ENCODE measurements at regions not wholly inside any gene's neighbourhood (a gene's known extent, or its start where the extent isn't known, plus 50 kb on each side); places are given as distances from the start of the nearest gene placed in this dataset.

DNA sequence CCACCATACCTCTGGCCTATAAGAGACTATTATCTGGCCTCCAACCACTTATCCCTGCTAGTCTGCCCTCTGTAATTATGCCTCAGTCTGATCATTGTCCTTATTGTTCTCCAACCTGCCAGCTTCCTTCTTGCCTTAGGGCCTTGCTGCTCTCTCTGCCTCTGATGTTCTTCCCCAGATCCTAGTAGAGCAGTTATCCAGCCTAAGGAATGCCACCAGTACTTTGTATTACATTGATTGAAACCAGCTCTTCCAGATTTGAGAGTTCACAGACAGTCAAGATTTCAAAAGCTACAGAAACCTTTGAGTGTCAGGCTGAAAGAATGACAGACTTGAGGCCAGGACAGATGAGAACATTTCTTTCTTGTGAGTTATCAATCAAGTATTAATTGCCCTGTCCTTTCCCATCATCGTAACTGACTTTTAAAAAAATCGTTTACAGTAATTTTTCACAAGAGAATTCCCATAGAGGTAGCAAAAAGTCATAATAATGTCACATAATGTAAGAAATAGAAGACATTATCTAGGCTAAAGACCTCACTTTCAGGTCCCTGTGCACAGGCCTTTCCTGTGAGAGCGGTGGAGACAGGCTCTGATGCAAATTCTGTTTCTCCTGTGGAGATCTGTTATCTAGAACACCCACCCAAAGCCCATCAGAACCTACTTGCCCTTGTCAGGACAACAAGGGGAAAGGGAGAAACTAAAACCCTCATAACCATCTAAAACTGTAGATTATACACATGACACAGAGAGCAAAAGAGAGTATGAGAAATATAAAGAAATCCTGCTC lies 64.1 kb upstream of the GUCY1A1 start:
- Histone ChIP-seq H3K36me3 (ENCODE audit: insufficient read depth, low read length) (no peaks in the 10 kb centered on the region), H3K79me2 (ENCODE audit: insufficient read depth, low read length) (no peaks in the 10 kb centered on the region), H3K9me3 (ENCODE audit: low read depth, low read length) (no peaks in the 10 kb centered on the region), H2AFZ (ENCODE audit: low read length) (no peak overlapping the region), H3K27me3 (ENCODE audit: insufficient read depth, low read length) (no peaks in the 10 kb centered on the region), H3K27ac (ENCODE audit: low read depth, low read length) (no peak overlapping the region), H4K20me1 (ENCODE audit: insufficient read depth, low read length) (no peaks in the 10 kb centered on the region), H3K4me3 (ENCODE audit: insufficient read depth, low read length) (no peak overlapping the region), H3K4me2 (ENCODE audit: insufficient read depth, low read length) (no peak overlapping the region), H3K4me1 (ENCODE audit: insufficient read depth, low read length) (peaks cover 12% of the 10 kb centered on the region)
- TF ChIP-seq, protein P1, sequence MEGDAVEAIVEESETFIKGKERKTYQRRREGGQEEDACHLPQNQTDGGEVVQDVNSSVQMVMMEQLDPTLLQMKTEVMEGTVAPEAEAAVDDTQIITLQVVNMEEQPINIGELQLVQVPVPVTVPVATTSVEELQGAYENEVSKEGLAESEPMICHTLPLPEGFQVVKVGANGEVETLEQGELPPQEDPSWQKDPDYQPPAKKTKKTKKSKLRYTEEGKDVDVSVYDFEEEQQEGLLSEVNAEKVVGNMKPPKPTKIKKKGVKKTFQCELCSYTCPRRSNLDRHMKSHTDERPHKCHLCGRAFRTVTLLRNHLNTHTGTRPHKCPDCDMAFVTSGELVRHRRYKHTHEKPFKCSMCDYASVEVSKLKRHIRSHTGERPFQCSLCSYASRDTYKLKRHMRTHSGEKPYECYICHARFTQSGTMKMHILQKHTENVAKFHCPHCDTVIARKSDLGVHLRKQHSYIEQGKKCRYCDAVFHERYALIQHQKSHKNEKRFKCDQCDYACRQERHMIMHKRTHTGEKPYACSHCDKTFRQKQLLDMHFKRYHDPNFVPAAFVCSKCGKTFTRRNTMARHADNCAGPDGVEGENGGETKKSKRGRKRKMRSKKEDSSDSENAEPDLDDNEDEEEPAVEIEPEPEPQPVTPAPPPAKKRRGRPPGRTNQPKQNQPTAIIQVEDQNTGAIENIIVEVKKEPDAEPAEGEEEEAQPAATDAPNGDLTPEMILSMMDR (IDR thresholded peaks at IDR 0.05; ENCODE audit: extremely low read depth, low read depth, low read length): no peak
- no peak for DNase-seq (ENCODE audit: insufficient read length, low spot score, missing footprints)

GRCh38 chr4:155600244-155600643 lies 66.4 kb upstream of the GUCY1A1 start:
- Histone ChIP-seq H3K4me2 (ENCODE audit: insufficient read depth, low read length) (no peak overlapping the region), H3K27ac (ENCODE audit: low read depth, low read length) (no peak overlapping the region), H3K4me1 (ENCODE audit: insufficient read depth, low read length) (peaks cover 12% of the 10 kb centered on the region), H3K79me2 (ENCODE audit: insufficient read depth, low read length) (no peaks in the 10 kb centered on the region), H4K20me1 (ENCODE audit: insufficient read depth, low read length) (no peaks in the 10 kb centered on the region), H3K27me3 (ENCODE audit: insufficient read depth, low read length) (no peaks in the 10 kb centered on the region), H3K9me3 (ENCODE audit: low read depth, low read length) (no peaks in the 10 kb centered on the region), H2AFZ (ENCODE audit: low read length) (no peak overlapping the region), H3K4me3 (ENCODE audit: insufficient read depth, low read length) (no peak overlapping the region), H3K36me3 (ENCODE audit: insufficient read depth, low read length) (no peaks in the 10 kb centered on the region)
- DNase-seq (ENCODE audit: insufficient read length, low spot score, missing footprints): no peak
- TF ChIP-seq, protein P1 (IDR thresholded peaks at IDR 0.05; ENCODE audit: extremely low read depth, low read depth, low read length): no peak

DNA sequence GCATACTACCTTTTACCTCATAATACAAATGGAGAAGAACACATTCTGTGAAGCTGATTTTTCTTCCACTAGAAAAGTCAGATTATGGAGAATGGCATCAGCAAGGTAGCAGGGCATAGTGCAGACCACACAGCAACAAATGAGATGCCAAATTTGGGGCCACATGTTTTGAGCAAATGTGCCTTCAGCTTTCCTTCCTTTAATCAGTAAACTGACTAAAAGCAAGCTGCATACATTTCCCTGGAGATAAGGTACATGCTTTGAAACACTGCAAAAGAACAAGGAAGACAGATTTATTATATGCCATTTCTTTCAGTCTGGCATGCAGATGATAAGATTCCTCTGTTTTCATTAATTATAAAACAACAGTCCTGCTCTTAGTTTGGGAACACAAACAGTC lies 67.1 kb upstream of the GUCY1A1 start:
- no peak for DNase-seq (ENCODE audit: insufficient read length, low spot score, missing footprints)
- Histone ChIP-seq H3K4me3 (ENCODE audit: insufficient read depth, low read length) (no peak overlapping the region), H3K9me3 (ENCODE audit: low read depth, low read length) (no peaks in the 10 kb centered on the region), H3K27me3 (ENCODE audit: insufficient read depth, low read length) (no peaks in the 10 kb centered on the region), H2AFZ (ENCODE audit: low read length) (no peak overlapping the region), H4K20me1 (ENCODE audit: insufficient read depth, low read length) (no peaks in the 10 kb centered on the region), H3K4me1 (ENCODE audit: insufficient read depth, low read length) (peaks cover 5% of the 10 kb centered on the region), H3K27ac (ENCODE audit: low read depth, low read length) (no peak overlapping the region), H3K36me3 (ENCODE audit: insufficient read depth, low read length) (no peaks in the 10 kb centered on the region), H3K79me2 (ENCODE audit: insufficient read depth, low read length) (no peaks in the 10 kb centered on the region), H3K4me2 (ENCODE audit: insufficient read depth, low read length) (no peak overlapping the region)
- TF ChIP-seq, protein P1 (IDR thresholded peaks at IDR 0.05; ENCODE audit: extremely low read depth, low read depth, low read length): no peak

GRCh38 chr4:155599085-155599484 lies 67.6 kb upstream of the GUCY1A1 start:
- H3K27ac ChIP-seq (ENCODE audit: low read depth, low read length): no peak overlapping the region
- TF ChIP-seq, protein P1 (IDR thresholded peaks at IDR 0.05; ENCODE audit: extremely low read depth, low read depth, low read length): no peak
- H3K79me2 ChIP-seq (ENCODE audit: insufficient read depth, low read length): no peaks in the 10 kb centered on the region
- H4K20me1 ChIP-seq (ENCODE audit: insufficient read depth, low read length): no peaks in the 10 kb centered on the region
- no peak for DNase-seq (ENCODE audit: insufficient read length, low spot score, missing footprints)
- no peak overlapping the region for H3K4me3 ChIP-seq (ENCODE audit: insufficient read depth, low read length)
- H3K27me3 ChIP-seq (ENCODE audit: insufficient read depth, low read length): peaks cover 4% of the 10 kb centered on the region
- H3K9me3 ChIP-seq (ENCODE audit: low read depth, low read length): no peaks in the 10 kb centered on the region
- no peak overlapping the region for H2AFZ ChIP-seq (ENCODE audit: low read length)
- no peaks in the 10 kb centered on the region for H3K36me3 ChIP-seq (ENCODE audit: insufficient read depth, low read length)
- H3K4me2 ChIP-seq (ENCODE audit: insufficient read depth, low read length): no peak overlapping the region
- H3K4me1 ChIP-seq (ENCODE audit: insufficient read depth, low read length): peaks cover under 1% of the 10 kb centered on the region

Measured in osteoblast (primary cell).